ENCODE measurements at regions not wholly inside any gene's neighbourhood (a gene's known extent, or its start where the extent isn't known, plus 50 kb on each side); places are given as distances from the start of the nearest gene placed in this dataset.

GRCh38 chr16:75854152-75854551 lies 127.9 kb upstream of the CPHXL start:
- DNase-seq (ENCODE audit: low spot score) (no peak), ATAC-seq (no peak)
- H3K4me3 ChIP-seq: no peak overlapping the region
- H3K4me2 ChIP-seq: no peak overlapping the region
- Mint-ChIP-seq H3K36me3 (ENCODE audit: low read depth) (no peaks in the 10 kb centered on the region), H3K4me3 (no peak overlapping the region), H3K27ac (no peak overlapping the region), H3K4me1 (no peaks in the 10 kb centered on the region), H3K27me3 (ENCODE audit: insufficient read depth, low read depth, poor library complexity) (no peaks in the 10 kb centered on the region), H3K9me3 (peaks cover 51% of the 10 kb centered on the region)
- no peaks in the 10 kb centered on the region for H3K4me1 ChIP-seq (ENCODE audit: insufficient read depth)
- TF ChIP-seq CREB1 (CRISPR knock-in tag; IDR thresholded peaks at IDR 0.05; ENCODE audit: low read depth): no peak
- TF ChIP-seq EZH2 (IDR thresholded peaks at IDR 0.05; ENCODE audit: low read depth, unreplicated experiment): no peak
- no peak for TF ChIP-seq STAT1 (IDR thresholded peaks at IDR 0.05; ENCODE audit: unreplicated experiment)
- TF ChIP-seq ZNF462 (CRISPR knock-in tag; IDR thresholded peaks at IDR 0.05): no peak
- TF ChIP-seq ZNF331 (CRISPR knock-in tag; IDR thresholded peaks at IDR 0.05; ENCODE audit: low read depth): no peak
- no peak for TF ChIP-seq CTCF (conservative IDR thresholded peaks at IDR 0.05; ENCODE audit: low read depth in 2 of 2)
- TF ChIP-seq POLR2AphosphoS5 (IDR thresholded peaks at IDR 0.05; ENCODE audit: low read depth): no peak
- TF ChIP-seq ZNF114 (CRISPR knock-in tag; IDR thresholded peaks at IDR 0.05): no peak
- no peak for TF ChIP-seq ETS1 (IDR thresholded peaks at IDR 0.05)
- TF ChIP-seq REST (IDR thresholded peaks at IDR 0.05; ENCODE audit: unreplicated experiment): no peak
- TF ChIP-seq EZH2phosphoT487 (IDR thresholded peaks at IDR 0.05; ENCODE audit: unreplicated experiment): no peak
- no peak for TF ChIP-seq JUNB (IDR thresholded peaks at IDR 0.05; ENCODE audit: unreplicated experiment)
- TF ChIP-seq NANOG (IDR thresholded peaks at IDR 0.05; ENCODE audit: borderline replicate concordance): no peak
- no peak overlapping the region for H3K27ac ChIP-seq (ENCODE audit: low read depth)
- H2AFZ ChIP-seq: no peak overlapping the region
- no peaks in the 10 kb centered on the region for H3K36me3 ChIP-seq (ENCODE audit: insufficient read depth)
- H3K9me2 ChIP-seq (ENCODE audit: insufficient read depth): no peaks in the 10 kb centered on the region
- no peaks in the 10 kb centered on the region for H3K79me2 ChIP-seq (replicated peaks; ENCODE audit: insufficient read depth)
- H3F3A ChIP-seq (replicated peaks; ENCODE audit: low read depth): no peaks in the 10 kb centered on the region
- H4K20me1 ChIP-seq (replicated peaks; ENCODE audit: insufficient read depth): peaks cover 3% of the 10 kb centered on the region; the same call in 1 of the 2 replicates
- peaks cover 7% of the 10 kb centered on the region for H3K27me3 ChIP-seq (ENCODE audit: insufficient read depth)

All from GM23338 (cell line).